ENCODE measurements at regions not wholly inside any gene's neighbourhood (a gene's known extent, or its start where the extent isn't known, plus 50 kb on each side); places are given as distances from the start of the nearest gene placed in this dataset.
"Not testable (repeated sequence)": the region's sequence is repeated elsewhere in the genome, so short reads cannot be mapped to it uniquely, and the experiment has no call there.

DNA sequence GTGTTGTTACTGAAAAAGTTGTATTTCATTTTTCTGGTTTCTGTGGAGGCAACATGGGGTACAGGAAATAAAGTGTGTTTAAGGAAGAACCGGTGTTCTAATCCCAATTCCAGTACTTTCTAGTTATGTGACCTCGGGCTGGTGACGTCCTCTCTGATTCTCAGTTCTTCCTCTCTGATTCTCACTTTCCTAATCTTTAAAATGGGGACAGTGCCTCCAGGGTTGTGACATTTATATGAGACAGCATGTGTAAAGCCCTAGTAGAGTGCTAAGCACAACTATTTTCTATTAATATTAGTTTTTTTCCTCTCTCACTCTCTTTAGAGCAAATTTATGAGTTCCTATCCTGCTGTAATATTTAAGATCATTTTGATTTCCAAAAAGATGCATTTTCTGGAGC is 50.9 kb upstream of the PTPDC1 start:
- no peak for DNase-seq (ENCODE audit: low read depth in 4 of 4, low spot score in 3 of 4)

DNA sequence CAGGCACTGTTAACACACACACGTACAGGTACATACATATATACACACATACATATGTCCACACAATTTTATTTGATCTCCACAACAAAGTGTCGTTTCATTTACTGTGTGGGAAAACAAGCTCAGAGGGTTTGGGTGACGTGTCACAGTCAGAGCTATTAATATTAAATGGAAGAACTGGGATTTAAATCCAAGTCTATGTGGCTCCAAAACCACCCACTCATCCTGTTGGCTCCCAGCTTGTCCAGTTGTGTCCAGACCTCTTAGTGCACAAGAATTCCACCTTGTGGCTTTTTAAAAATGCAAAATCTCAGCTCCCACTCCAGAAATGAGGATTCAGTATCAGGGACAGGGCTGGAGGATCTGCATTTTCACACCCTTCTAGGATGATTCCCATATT is 52.3 kb upstream of the PTPDC1 start:
- DNase-seq (ENCODE audit: low read depth in 4 of 4, low spot score in 3 of 4) = no peak

DNA sequence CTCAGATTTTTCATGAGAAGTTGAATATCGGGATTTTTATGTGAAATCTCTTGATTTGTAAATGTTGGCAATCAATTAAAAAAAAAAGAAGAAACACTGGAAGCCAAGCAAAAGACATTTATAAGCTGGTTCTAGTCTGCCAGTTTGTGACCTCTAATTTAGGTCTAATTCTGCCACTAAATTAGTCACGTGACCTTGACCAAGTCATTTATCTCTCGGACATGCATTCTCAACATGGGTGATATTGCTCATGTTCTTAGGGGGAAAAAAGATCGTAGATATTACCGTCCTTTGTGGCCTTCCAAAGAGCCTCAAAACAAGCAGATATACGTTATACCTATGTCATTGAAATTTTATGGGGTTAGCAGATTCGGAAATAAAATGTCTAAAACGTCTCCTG is 52.9 kb upstream of the PTPDC1 start:
- DNase-seq (ENCODE audit: low read depth in 4 of 4, low spot score in 3 of 4) = no peak

DNA sequence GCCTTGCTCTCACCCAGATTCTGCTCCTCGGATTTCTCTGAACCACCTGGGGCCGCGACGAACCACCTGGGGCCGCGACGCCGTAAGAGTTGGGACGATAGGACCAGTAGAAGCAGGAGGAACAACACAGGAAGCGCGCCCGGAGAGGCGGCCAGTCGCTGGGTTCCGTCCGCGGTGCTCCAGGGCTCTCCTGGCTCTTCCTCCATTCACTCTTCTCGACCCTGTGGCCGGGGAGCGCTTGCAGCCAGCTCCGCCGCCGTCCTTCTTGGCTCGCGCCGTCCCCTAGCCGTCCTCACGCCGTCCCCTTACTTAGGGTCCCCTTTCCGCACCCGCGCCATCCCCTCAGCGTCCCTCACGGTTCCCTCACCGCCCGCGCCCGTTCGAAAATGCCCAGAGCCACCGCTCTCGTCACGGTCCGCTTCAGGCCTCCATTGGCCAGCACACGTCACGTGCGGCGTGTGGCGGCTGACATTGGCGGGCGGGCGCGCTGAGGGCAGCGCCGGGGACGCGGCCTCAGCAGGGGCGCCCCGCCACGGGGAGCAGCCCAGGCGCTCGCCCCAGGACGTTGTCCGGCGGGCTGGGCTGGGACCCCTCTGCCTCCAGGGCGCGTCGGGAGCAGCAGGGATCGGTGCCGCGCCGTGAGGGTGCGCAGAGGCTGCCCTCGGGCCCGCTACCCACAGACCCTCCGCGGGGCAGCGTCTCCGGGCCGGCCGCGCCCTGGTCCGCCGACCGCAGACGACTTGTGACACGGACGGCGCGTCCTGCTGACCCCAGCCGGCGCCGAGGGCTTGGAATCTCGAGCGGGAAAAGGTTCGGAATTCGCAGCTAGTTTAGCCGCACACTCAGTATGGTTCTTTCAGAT is 53.7 kb upstream of the PTPDC1 start:
- DNase-seq (ENCODE audit: low read depth in 4 of 4, low spot score in 3 of 4) = peak; percentile 74 to 81 (median 77)

DNA sequence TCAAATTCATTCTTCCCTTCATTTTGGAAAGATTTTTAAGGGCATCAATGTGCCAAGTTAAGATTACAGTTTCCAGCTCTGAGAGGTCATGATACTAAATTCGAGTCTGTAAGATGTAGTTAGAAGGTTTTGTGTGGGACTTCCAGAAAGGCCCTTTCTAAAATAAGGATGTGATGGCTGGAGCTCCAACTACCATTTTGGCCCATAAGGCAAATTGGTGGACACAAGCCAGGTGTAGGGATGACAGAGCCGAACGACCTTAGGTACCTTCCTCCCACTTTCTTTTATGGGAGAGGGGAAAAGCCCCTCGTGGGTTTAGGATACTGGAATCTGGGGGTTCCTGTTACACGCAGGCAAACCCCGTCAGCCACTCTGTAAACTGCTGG is 54.3 kb upstream of the PTPDC1 start:
- DNase-seq (ENCODE audit: low read depth in 4 of 4, low spot score in 3 of 4) = no peak

DNA sequence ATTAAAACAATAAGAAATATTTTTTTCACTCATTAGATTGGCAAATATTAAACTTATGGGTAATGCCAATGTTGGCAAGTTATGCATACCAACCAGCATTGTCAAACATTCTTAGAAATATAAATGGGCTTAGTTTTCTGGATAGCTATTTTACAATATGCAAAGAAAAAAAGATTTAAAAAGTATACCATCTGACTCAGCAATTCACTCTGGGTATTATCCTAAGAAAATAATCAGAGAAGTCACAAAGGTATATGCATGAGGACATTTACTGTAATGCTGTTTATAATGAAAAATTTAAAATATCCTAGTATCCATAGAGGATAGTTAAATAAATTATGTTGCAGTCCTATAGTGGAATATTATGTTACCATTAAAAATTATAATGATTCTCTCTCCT is 57.4 kb upstream of the PTPDC1 start:
- no peak for DNase-seq (ENCODE audit: low read depth in 4 of 4, low spot score in 3 of 4)

DNA sequence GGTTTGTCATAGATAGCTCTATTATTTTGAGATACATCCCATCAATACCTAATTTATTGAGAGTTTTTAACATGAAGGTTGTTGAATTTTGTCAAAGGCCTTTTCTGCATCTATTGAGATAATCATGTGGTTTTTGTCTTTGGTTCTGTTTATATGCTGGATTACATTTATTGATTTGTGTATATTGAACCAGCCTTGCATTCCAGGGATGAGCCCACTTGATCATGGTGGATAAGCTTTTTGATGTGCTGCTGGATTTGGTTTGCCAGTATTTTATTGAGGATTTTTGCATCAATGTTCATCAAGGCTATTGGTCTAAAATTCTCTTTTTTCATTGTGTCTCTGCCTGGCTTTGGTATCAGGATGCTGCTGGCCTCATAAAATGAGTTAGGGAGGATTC is 61.8 kb upstream of the PTPDC1 start:
- DNase-seq (ENCODE audit: low read depth in 4 of 4, low spot score in 3 of 4) = not testable (repeated sequence)

DNA sequence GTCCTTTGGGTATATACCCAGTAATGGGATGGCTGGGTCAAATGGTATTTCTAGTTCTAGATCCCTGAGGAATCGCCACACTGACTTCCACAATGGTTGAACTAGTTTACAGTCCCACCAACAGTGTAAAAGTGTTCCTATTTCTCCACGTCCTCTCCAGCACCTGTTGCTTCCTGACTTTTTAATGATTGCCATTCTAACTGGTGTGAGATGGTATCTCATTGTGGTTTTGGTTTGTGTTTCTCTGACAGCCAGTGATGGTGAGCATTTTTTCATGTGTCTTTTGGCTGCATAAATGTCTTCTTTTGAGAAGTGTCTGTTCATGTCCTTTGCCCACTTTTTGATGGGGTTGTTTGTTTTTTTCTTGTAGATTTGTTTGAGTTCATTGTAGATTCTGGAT is 63.4 kb upstream of the PTPDC1 start:
- not testable (repeated sequence) for DNase-seq (ENCODE audit: low read depth in 4 of 4, low spot score in 3 of 4)

DNA sequence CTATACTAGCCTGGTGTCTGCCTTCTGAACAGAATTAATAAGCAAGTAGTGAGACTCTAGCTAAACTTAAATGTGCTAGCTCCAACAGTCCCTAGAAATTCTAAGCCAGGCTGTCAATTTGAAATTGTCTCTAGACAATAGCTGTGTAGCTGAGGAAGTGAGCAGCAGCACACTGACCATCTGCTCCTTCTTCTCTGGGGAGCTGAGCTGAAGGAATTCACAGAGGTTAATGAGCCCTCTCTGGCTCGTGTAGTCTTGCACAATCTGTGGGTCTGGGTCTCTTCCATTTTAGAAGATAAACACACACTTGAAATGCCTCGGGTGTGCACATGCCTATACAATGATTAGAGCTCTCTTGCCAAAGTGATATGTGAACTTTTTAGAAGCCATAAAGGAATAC is 63.5 kb upstream of the BARX1 start:
- DNase-seq (ENCODE audit: low read depth in 4 of 4, low spot score in 3 of 4) = no peak

DNA sequence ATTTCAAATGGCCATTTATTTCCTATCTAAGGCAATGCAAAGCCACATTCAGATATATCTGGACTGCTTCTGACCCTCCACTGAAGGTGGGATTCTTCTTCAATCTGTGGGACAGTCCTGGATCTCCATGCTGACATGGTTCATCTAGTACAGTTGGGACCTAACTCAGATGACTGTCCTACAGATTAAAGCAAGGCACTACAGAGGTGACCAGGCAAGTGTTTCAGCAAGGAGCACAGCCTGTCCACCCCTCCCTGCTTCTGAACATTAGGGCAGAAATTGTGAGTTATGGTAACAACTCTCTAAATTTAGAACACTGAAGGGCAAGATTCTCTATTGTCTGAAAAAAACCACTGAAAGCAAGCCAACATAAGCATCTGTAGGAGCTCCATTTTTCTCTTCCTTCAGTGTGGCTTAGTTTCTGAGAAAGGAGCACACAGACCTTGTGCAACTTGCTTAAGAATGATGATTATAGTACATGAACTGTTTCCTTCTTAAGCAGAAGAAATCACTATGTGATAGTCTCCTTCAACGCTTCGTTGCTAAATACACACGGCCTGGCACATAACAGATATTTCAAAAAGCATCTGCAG is 62.9 kb upstream of the BARX1 start:
- DNase-seq (ENCODE audit: low read depth in 4 of 4, low spot score in 3 of 4) = no peak

DNA sequence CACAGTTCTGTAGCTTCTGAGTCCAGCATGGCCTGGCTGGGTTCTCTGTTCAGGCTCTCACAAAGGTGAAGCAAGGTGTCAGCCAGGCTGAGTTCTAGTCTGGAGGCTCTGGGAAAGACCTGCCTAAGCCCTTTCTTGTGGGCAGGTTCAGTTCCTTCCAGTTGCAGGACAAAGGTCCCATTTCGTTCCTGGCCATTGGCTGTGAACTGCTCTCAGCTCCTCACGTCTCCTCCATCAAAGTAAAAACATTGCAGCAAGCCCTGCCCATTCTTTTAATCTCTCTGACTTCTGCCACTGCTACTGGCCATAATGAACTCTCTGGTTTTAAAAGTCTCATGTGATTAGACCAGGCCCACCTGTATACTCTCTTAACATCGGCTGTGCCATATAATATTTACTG is 61.6 kb upstream of the BARX1 start:
- DNase-seq (ENCODE audit: low read depth in 4 of 4, low spot score in 3 of 4) = no peak

DNA sequence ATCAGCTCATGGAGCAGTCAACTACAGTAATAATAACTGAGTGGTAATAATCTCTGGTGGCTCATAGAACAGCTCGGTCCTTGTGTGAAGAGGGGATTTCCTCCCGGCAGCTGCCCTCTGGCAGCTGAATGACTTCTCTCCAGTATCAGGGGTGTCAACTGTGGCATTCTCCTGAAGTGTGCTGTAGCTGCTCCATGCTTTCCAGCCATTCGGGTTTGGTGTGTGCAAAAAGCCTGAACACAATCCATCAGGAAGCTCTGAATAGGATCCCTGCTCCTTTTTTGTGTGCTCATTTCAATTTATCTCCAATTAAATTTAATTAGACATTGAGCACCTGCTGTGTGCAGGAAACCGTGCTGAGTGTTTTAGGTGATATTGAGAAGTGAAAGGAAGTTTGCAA is 59.8 kb upstream of the BARX1 start:
- DNase-seq (ENCODE audit: low read depth in 4 of 4, low spot score in 3 of 4) = no peak

DNA sequence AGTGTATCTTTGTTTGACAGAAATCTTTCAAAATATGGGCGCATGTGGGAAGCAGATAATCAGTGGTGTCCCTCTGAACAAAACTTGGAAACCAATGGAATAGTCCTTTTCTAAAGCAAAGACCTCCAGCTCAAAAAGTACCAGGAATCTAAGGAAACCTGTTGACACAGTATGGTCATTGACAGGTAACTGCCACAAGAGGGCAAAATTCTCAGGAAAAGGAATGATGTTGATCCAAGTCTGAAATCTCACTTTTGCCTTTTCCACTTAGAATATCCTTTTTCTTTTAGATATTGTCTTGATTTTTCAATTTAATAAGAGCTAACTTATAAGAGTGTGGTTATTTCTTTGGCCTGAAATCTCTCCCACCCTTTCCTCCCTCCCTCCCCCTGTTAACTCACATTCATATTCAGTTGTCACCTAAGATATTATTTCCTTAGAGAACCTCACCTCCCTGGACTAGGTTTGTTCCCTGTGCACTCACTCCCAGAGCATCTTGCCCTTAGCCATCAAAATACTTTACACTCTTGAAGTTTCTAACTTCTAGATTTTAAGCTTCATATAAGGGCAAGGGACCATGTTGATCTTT is 59.0 kb upstream of the BARX1 start:
- no peak for DNase-seq (ENCODE audit: low read depth in 4 of 4, low spot score in 3 of 4)

DNA sequence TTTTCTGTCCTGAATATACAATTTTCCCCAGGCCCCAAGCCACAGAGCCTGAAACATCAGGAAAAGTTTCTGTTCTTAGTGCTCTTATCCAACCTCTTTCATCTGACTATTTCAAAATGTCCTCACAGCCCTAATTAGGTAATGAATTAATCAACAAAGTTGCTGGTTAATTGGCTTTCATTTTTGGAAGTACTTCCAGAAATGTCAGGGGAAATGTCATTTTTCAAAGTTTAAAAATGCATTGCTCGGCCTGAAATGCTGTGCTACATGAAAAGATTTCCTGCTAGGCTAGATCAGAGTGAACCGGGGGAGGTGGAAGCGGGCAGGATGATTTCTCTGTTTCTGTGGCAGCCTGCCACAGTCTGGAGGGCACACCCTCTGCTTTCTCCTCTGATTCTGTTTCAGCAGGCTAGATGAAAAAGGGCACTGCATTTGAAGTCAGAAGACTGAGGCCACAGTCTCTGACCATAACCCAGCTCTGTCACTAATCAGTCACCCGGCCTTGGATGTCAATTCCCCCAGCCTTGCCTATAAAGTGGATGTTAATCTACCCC is 55.9 kb upstream of the BARX1 start:
- no peak for DNase-seq (ENCODE audit: low read depth in 4 of 4, low spot score in 3 of 4)

DNA sequence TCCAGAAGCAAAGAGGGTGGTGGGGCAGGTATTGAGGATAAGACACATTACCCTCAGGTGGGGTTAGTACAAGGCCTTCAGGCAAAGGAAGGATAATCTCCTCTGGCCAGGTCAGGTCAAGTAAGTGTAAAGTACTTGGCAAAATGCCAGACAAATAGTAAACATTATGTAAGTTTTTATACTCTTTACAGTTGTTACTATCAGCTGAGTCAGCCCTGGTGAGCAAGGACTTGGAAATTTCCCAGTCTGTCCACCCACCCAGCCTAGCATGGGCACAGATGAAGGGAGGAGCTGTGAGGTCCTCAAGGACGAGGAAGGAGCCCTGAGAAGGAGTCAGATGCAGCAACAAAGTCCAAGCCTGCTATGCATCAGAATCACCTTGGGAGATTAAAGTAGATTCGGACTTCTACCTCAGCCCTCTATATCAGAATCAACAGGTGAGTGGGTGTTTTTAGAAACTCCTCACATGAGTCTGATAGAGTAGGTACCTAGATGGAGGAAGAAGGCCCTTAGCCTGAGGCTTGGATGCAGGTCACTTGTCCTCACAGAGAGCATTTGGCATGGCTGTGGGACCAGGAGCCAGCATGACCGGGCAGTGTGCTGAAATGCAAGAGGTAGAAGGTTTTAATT is 50.2 kb upstream of the BARX1 start:
- DNase-seq (ENCODE audit: low read depth in 4 of 4, low spot score in 3 of 4) = no peak
